Suprapubic skin (tissue), 4 donors: ENCODE measurements at regions not wholly inside any gene's neighbourhood (a gene's known extent, or its start where the extent isn't known, plus 50 kb on each side); places are given as distances from the start of the nearest gene placed in this dataset.

Experiments used
- DNase-seq, 2 donors: peaks; one replicate each; pipeline ENCODE4 v3.0.0-alpha.2; 2019; ENCODE audit warnings: low spot score in 2 of 2
- H3K27ac ChIP-seq: fragments of 200-600 bp; sonication (generic); one replicate; pipeline ENCODE4 v1.5.1; 2019
- H3K27me3 ChIP-seq: fragments of 200-600 bp; sonication (generic); one replicate; pipeline ENCODE4 v1.5.1; 2019
- H3K36me3 ChIP-seq: fragments of 200-600 bp; sonication (generic); one replicate; pipeline ENCODE4 v1.5.1; 2019
- H3K4me1 ChIP-seq: fragments of 200-600 bp; sonication (generic); one replicate; pipeline ENCODE4 v1.5.1; 2019
- H3K4me3 ChIP-seq: fragments of 200-600 bp; sonication (generic); one replicate; pipeline ENCODE4 v1.5.1; 2019; ENCODE audit warnings: mild to moderate bottlenecking
- H3K9me3 ChIP-seq: fragments of 200-600 bp; sonication (generic); one replicate; pipeline ENCODE4 v1.5.1; 2019
- EP300 ChIP-seq: sonication (generic); formaldehyde crosslinking; IDR thresholded peaks from one replicate; pipeline ENCODE4 v1.6.1; 2017; ENCODE audit warnings: antibody characterized with exemption
- POLR2A ChIP-seq, 2 donors: fragments of 450-650 bp; IDR thresholded peaks; one replicate each; pipeline ENCODE4 v1.6.1; 2017; ENCODE audit warnings: antibody characterized with exemption in 2 of 2, mild to moderate bottlenecking in 2 of 2, moderate library complexity in 2 of 2
- POLR2AphosphoS5 ChIP-seq, 3 donors: sonication (generic); formaldehyde crosslinking; IDR thresholded peaks; one replicate each; pipeline ENCODE4 v1.6.1; 2017; ENCODE audit warnings: antibody characterized with exemption in 3 of 3
- WGBS: methylation state at CpG from one replicate; pipeline ENCODE4 v1.1.5; 2018; 5-methylcytosine and 5-hydroxymethylcytosine counted together
- TF ChIP-seq, protein P1 (sequence below), 2 donors: fragments of 200-600 bp in 1 of 2; fragments of 450-650 bp in 1 of 2; sonication (generic) in 1 of 2; IDR thresholded peaks; one replicate each; pipeline ENCODE4 v1.5.1; 2016 to 2019; ENCODE audit warnings: antibody characterized with exemption in 2 of 2, mild to moderate bottlenecking in 1 of 2, moderate library complexity in 1 of 2

- Histone ChIP-seq H3K4me1 (no peaks in the 10 kb centered on the region), H3K27me3 (no peaks in the 10 kb centered on the region), H3K9me3 (peaks cover 23% of the 10 kb centered on the region), H3K27ac (no peak overlapping the region), H3K36me3 (no peaks in the 10 kb centered on the region), H3K4me3 (no peak overlapping the region)
- TF ChIP-seq, protein P1, sequence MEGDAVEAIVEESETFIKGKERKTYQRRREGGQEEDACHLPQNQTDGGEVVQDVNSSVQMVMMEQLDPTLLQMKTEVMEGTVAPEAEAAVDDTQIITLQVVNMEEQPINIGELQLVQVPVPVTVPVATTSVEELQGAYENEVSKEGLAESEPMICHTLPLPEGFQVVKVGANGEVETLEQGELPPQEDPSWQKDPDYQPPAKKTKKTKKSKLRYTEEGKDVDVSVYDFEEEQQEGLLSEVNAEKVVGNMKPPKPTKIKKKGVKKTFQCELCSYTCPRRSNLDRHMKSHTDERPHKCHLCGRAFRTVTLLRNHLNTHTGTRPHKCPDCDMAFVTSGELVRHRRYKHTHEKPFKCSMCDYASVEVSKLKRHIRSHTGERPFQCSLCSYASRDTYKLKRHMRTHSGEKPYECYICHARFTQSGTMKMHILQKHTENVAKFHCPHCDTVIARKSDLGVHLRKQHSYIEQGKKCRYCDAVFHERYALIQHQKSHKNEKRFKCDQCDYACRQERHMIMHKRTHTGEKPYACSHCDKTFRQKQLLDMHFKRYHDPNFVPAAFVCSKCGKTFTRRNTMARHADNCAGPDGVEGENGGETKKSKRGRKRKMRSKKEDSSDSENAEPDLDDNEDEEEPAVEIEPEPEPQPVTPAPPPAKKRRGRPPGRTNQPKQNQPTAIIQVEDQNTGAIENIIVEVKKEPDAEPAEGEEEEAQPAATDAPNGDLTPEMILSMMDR (IDR thresholded peaks at IDR 0.05): no peak
- no peak for TF ChIP-seq POLR2AphosphoS5 (IDR thresholded peaks at IDR 0.05)
- TF ChIP-seq POLR2A (IDR thresholded peaks at IDR 0.05): no peak
- TF ChIP-seq EP300: no peak
- no peak for DNase-seq
Observed at GRCh38 chr16:62475573-62475972, 439.3 kb upstream of the CDH8 start.

DNA sequence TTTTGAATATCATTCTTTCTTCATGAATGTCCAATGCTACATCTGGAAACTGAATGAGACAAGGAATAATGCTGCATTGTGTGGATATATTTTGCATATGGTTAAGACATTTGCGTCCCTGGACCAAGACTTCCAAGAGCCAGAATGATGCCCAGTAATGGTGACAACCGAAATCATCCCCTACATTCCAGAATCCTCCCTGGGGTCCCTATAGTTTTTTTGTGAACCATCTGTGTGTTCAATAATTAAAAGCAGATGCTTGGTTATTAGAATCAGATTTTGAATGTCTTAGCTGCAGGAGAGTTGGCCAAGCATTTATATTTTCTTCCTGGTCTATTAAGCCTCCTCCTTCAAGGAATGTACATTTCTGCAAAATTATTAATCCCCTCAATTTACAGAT lies 426.7 kb upstream of the CDH8 start:
- no peaks in the 10 kb centered on the region for H3K27me3 ChIP-seq
- H3K4me3 ChIP-seq: no peak overlapping the region
- H3K27ac ChIP-seq: no peak overlapping the region
- peaks cover 6% of the 10 kb centered on the region for H3K9me3 ChIP-seq
- 50% methylated on average over 2 of the region's 2 CpGs for WGBS
- no peak for DNase-seq
- no peaks in the 10 kb centered on the region for H3K4me1 ChIP-seq
- TF ChIP-seq EP300: no peak
- TF ChIP-seq POLR2AphosphoS5 (IDR thresholded peaks at IDR 0.05): no peak
- TF ChIP-seq POLR2A (IDR thresholded peaks at IDR 0.05): no peak
- TF ChIP-seq, protein P1 (IDR thresholded peaks at IDR 0.05): no peak
- H3K36me3 ChIP-seq: no peaks in the 10 kb centered on the region

DNA sequence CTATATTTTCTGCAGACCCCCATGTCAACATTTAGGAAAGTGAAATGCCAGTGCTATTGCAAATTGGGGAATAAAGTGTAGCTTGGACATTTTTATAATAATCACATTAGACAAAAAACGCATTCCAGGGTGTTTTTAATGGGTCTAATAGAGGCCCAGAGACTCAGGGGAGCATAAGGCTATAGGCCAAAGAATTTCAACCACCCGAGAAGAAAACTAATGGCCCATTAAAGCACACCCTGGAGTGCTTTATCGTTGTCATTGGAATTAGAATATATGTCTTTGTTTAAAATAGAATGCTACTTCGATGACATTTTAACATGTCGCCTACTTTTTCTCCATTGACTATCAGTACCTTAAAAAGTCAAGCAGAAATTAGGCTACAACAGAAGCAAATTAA lies 414.1 kb upstream of the CDH8 start:
- no peak overlapping the region for H3K27ac ChIP-seq
- 47% methylated on average over 5 of the region's 5 CpGs for WGBS
- no peaks in the 10 kb centered on the region for H3K9me3 ChIP-seq
- no peak overlapping the region for H3K4me3 ChIP-seq
- no peak for DNase-seq
- H3K36me3 ChIP-seq: no peaks in the 10 kb centered on the region
- H3K4me1 ChIP-seq: no peaks in the 10 kb centered on the region
- H3K27me3 ChIP-seq: no peaks in the 10 kb centered on the region
- no peak for TF ChIP-seq POLR2A (IDR thresholded peaks at IDR 0.05)
- TF ChIP-seq, protein P1 (IDR thresholded peaks at IDR 0.05): no peak
- no peak for TF ChIP-seq POLR2AphosphoS5 (IDR thresholded peaks at IDR 0.05)
- TF ChIP-seq EP300: no peak

DNA sequence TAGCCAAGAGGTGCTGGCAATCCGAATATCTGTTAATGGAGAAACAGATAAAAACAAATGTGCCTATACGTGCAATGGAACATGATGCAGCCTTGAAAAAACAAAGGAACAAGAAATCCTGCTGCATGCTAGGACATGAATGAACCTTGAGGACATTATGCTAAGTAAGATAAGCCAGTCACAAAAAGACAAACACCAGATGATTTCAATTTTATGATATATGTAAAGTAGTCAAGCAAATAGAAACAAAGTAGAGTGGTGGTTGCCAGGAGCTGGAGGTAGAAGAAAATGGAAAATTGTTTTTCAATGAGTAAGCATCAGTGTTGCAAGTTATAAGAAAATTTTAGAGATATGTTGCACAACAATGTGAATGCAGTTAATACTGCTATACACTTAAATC lies 409.7 kb upstream of the CDH8 start:
- Histone ChIP-seq H3K27ac (no peak overlapping the region), H3K4me1 (no peaks in the 10 kb centered on the region), H3K36me3 (no peaks in the 10 kb centered on the region), H3K27me3 (no peaks in the 10 kb centered on the region), H3K4me3 (no peak overlapping the region), H3K9me3 (peaks cover 16% of the 10 kb centered on the region)
- 43% methylated on average over 2 of the region's 2 CpGs for WGBS
- TF ChIP-seq POLR2A (IDR thresholded peaks at IDR 0.05) (no peak), EP300 (no peak), POLR2AphosphoS5 (IDR thresholded peaks at IDR 0.05) (no peak)
- TF ChIP-seq, protein P1 (IDR thresholded peaks at IDR 0.05): no peak
- no peak for DNase-seq

- WGBS: 73% methylated on average over 4 of the region's 4 CpGs
- no peak for DNase-seq
- Histone ChIP-seq H3K9me3 (no peaks in the 10 kb centered on the region), H3K27ac (no peak overlapping the region), H3K4me1 (no peaks in the 10 kb centered on the region), H3K4me3 (no peak overlapping the region), H3K27me3 (no peaks in the 10 kb centered on the region), H3K36me3 (no peaks in the 10 kb centered on the region)
- TF ChIP-seq POLR2AphosphoS5 (IDR thresholded peaks at IDR 0.05): no peak
- TF ChIP-seq POLR2A (IDR thresholded peaks at IDR 0.05): no peak
- TF ChIP-seq, protein P1 (IDR thresholded peaks at IDR 0.05): no peak
- no peak for TF ChIP-seq EP300
Observed at GRCh38 chr16:62424206-62424605, 388.0 kb upstream of the CDH8 start.
